ENCODE measurements at regions not wholly inside any gene's neighbourhood (a gene's known extent, or its start where the extent isn't known, plus 50 kb on each side); places are given as distances from the start of the nearest gene placed in this dataset.

- Histone ChIP-seq H3K4me3 (no peak overlapping the region), H3K36me3 (no peaks in the 10 kb centered on the region), H3K4me1 (no peaks in the 10 kb centered on the region), H3K27ac (no peak overlapping the region), H3K27me3 (peaks cover 0 to 81% (median 0%) of the 10 kb centered on the region in 7 donors), H3K9me3 (peaks cover 0 to 5% (median 0%) of the 10 kb centered on the region in 11 donors)
- TF ChIP-seq, protein P1, sequence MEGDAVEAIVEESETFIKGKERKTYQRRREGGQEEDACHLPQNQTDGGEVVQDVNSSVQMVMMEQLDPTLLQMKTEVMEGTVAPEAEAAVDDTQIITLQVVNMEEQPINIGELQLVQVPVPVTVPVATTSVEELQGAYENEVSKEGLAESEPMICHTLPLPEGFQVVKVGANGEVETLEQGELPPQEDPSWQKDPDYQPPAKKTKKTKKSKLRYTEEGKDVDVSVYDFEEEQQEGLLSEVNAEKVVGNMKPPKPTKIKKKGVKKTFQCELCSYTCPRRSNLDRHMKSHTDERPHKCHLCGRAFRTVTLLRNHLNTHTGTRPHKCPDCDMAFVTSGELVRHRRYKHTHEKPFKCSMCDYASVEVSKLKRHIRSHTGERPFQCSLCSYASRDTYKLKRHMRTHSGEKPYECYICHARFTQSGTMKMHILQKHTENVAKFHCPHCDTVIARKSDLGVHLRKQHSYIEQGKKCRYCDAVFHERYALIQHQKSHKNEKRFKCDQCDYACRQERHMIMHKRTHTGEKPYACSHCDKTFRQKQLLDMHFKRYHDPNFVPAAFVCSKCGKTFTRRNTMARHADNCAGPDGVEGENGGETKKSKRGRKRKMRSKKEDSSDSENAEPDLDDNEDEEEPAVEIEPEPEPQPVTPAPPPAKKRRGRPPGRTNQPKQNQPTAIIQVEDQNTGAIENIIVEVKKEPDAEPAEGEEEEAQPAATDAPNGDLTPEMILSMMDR (IDR thresholded peaks at IDR 0.05), result no peak
- no peak for DNase-seq
- intact Hi-C loops (cut with DNase I), result no loop called here
- ATAC-seq, result no peak
- WGBS, 2 donors, result 80% methylated on average over 3 of the region's 3 CpGs
Measured at GRCh38 chrX:131915488-131915887, 107.6 kb upstream of the STK26 start.

GRCh38 chrX:131917588-131917987 lies 105.5 kb upstream of the STK26 start:
- DNase-seq, result no peak
- H3K9me3 ChIP-seq, result peaks cover 0 to 4% (median 0%) of the 10 kb centered on the region in 11 donors
- peaks cover 0 to 81% (median 0%) of the 10 kb centered on the region in 7 donors for H3K27me3 ChIP-seq
- H3K4me1 ChIP-seq, result no peaks in the 10 kb centered on the region
- intact Hi-C loops (cut with DNase I), result no loop called here
- TF ChIP-seq, protein P1 (IDR thresholded peaks at IDR 0.05), result no peak
- no peak overlapping the region for H3K27ac ChIP-seq
- ATAC-seq, result no peak
- no peaks in the 10 kb centered on the region for H3K36me3 ChIP-seq
- no peak overlapping the region for H3K4me3 ChIP-seq
- 75 to 85% methylated on average over 2 of the region's 2 CpGs for WGBS, 2 donors

- Histone ChIP-seq H3K27ac (no peak overlapping the region), H3K4me3 (no peak overlapping the region), H3K4me1 (no peaks in the 10 kb centered on the region), H3K36me3 (no peaks in the 10 kb centered on the region), H3K9me3 (no peaks in the 10 kb centered on the region), H3K27me3 (peaks cover 0 to 85% (median 0%) of the 10 kb centered on the region in 7 donors)
- intact Hi-C loops (cut with DNase I), result no loop called here
- WGBS, 2 donors, result 80 to 89% methylated on average over 2 of the region's 2 CpGs
- TF ChIP-seq, protein P1 (IDR thresholded peaks at IDR 0.05), result no peak
- DNase-seq (no peak), ATAC-seq (no peak)
Measured at GRCh38 chrX:131918839-131919238, 104.3 kb upstream of the STK26 start.

DNA sequence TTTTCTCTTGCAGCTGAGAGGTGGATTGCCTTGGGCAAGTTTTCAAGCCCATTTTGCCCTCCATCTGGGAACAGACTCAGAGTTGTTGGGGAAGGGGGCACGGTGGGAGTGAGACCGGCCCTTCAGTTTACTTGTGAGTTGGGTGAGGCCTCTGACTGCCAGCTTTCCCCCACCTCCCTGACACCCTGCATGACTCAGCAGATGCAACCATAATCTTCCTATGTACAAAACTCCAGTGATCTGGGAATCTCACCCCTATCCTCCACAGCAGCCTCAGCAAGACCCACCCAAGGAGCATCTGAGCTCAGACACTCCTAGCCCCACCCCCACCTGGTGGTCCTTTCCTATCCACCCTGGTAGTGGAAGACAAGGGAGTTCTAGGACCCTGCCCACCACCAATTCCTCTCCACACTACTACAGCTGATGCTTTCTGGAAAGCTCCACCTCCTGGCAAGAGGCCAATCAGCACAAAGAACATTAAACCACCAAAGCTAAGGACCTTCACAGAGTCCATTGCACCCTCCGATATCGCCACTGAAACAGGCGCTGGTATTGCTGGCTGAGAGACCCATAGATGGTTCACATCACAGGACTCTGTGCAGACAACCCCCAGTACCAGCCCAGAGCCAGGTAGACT lies 99.4 kb upstream of the STK26 start:
- 86 to 98% methylated on average over 3 to 5 of the region's 5 CpGs for WGBS, 2 donors
- Histone ChIP-seq H3K9me3 (no peaks in the 10 kb centered on the region), H3K27me3 (peaks cover 0 to 76% (median 0%) of the 10 kb centered on the region in 7 donors), H3K4me1 (no peaks in the 10 kb centered on the region), H3K27ac (no peak overlapping the region), H3K36me3 (no peaks in the 10 kb centered on the region), H3K4me3 (no peak overlapping the region)
- intact Hi-C loops (cut with DNase I), result no loop called here
- TF ChIP-seq, protein P1 (IDR thresholded peaks at IDR 0.05), result no peak
- ATAC-seq, result no peak
- DNase-seq, result no peak
